ENCODE measurements at regions not wholly inside any gene's neighbourhood (a gene's known extent, or its start where the extent isn't known, plus 50 kb on each side); places are given as distances from the start of the nearest gene placed in this dataset.

DNA sequence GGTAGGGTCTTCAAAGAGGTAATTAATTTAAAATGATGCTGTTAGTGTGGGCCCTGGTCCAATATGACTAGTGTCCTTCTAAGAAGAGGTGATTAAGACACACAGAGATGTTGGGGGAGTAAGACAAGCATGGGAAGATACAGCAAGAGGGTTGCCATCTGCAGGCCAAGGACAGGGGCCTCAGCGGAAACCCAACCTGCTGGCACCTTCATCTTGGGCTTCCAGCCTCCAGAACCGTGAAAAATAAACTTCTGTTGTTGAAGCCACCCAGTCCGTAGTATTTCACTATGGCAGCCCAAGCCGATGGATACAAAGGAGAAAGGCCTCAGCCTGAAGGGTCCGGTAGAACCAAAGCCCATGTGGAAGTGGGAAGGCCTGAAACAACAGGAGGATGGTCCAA is 161.7 kb upstream of the UBE2E1 start:
- Mint-ChIP-seq H3K36me3 (ENCODE audit: low read depth) (no peaks in the 10 kb centered on the region), H3K27me3 (ENCODE audit: low read depth) (no peaks in the 10 kb centered on the region), H3K4me1 (ENCODE audit: low read depth) (no peaks in the 10 kb centered on the region), H3K4me3 (ENCODE audit: low read depth) (no peak overlapping the region), H3K27ac (no peak overlapping the region), H3K9me3 (no peaks in the 10 kb centered on the region)
- no peak for DNase-seq (ENCODE audit: low spot score)
- intact Hi-C loops (cut with micrococcal nuclease), result no loop called here

DNA sequence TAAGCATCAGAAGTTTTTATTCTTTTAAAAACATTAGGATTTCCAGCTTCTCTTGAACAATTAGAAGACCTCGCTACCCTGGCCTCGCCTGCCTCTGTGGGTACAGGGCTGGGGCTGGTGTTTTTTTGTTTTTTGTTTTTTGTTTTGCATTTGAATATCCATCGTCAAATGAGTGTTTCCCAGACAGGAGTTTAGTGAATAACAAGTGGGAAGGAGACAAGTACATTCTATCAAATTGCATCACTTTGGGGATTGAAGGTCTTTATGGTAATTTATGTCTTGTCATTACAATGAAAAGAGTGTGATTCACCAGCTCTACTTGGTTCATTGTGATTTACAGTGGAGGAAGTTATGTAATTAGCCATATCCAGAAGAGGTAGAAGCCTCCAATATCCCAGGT is 161.1 kb upstream of the UBE2E1 start:
- no peak overlapping the region for H3K27ac Mint-ChIP-seq
- no peaks in the 10 kb centered on the region for H3K4me1 Mint-ChIP-seq (ENCODE audit: low read depth)
- H3K27me3 Mint-ChIP-seq (ENCODE audit: low read depth), result no peaks in the 10 kb centered on the region
- intact Hi-C loops (cut with micrococcal nuclease), result no loop called here
- DNase-seq (ENCODE audit: low spot score), result no peak
- no peaks in the 10 kb centered on the region for H3K36me3 Mint-ChIP-seq (ENCODE audit: low read depth)
- H3K9me3 Mint-ChIP-seq, result no peaks in the 10 kb centered on the region
- H3K4me3 Mint-ChIP-seq (ENCODE audit: low read depth), result no peak overlapping the region

DNA sequence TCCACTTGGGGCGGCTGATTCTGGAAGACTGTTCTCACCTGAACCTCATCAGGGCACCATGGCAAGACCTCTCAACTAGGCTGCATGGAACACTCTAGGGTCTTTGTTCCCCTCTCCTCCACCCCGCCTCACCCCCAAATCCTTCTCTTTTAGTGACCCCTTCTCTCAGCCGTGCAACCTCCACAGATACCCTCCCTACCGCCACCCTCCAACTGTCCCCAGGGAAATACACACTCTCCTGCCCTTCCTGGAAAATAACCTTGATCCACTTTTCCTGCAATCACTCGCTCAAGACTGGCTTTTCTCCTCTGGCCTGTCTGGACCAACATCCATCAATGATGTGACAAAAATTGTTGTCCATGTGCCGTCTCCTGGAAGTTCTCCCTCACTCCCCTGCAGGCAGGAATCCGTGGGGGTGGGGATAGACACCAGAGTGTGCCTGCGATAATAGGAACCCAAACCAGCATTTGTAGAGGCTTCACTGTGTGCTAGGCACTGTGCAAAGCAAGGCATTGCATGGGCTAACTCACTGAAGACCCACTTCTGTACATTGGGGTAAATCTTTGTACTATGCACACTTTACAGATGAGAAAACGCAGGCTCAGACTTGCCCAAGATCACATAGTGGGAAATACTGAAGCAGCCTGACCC is 160.1 kb upstream of the UBE2E1 start:
- DNase-seq (ENCODE audit: low spot score), result no peak
- no peaks in the 10 kb centered on the region for H3K9me3 Mint-ChIP-seq
- no peak overlapping the region for H3K27ac Mint-ChIP-seq
- intact Hi-C loops (cut with micrococcal nuclease), result no loop called here
- H3K4me3 Mint-ChIP-seq (ENCODE audit: low read depth), result no peak overlapping the region
- H3K27me3 Mint-ChIP-seq (ENCODE audit: low read depth), result no peaks in the 10 kb centered on the region
- no peaks in the 10 kb centered on the region for H3K4me1 Mint-ChIP-seq (ENCODE audit: low read depth)
- no peaks in the 10 kb centered on the region for H3K36me3 Mint-ChIP-seq (ENCODE audit: low read depth)

DNA sequence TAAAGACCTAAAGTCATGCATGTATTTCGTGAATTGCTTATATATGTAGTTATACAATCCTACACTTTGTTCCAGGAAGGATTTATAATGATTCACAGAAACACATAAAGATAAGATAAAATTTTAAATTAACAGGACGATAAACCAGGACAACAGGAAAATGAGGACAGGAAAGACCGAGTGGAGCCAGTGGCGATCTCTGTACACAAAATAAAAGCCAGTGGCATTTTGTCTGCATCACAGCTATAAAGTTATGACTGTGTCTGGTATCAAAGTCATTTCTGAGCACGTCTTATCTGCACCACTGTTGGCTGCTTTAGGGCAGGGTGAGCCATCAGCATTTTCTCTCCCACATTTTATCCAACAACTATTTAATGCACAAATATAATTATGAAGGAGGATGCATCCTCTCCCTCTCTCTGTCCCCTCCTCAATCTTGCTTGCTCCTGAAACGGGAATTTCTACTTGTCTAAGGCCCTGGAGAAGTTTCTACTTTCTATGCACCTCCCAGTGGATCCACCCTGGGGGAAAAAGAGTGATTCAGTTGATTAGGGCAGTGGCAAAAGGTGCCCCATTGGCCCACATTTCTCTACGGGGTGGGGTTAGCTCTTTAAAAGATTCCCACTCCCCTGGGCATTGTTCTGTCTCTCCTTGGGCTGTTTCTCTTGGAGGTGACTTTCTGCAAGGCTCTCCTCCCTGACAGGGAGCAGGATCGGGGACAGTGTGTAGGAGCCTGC is 159.4 kb upstream of the UBE2E1 start:
- Mint-ChIP-seq H3K36me3 (ENCODE audit: low read depth) (no peaks in the 10 kb centered on the region), H3K9me3 (no peaks in the 10 kb centered on the region), H3K27ac (no peak overlapping the region), H3K4me3 (ENCODE audit: low read depth) (no peak overlapping the region), H3K4me1 (ENCODE audit: low read depth) (no peaks in the 10 kb centered on the region), H3K27me3 (ENCODE audit: low read depth) (no peaks in the 10 kb centered on the region)
- intact Hi-C loops (cut with micrococcal nuclease), result no loop called here
- DNase-seq (ENCODE audit: low spot score), result no peak

DNA sequence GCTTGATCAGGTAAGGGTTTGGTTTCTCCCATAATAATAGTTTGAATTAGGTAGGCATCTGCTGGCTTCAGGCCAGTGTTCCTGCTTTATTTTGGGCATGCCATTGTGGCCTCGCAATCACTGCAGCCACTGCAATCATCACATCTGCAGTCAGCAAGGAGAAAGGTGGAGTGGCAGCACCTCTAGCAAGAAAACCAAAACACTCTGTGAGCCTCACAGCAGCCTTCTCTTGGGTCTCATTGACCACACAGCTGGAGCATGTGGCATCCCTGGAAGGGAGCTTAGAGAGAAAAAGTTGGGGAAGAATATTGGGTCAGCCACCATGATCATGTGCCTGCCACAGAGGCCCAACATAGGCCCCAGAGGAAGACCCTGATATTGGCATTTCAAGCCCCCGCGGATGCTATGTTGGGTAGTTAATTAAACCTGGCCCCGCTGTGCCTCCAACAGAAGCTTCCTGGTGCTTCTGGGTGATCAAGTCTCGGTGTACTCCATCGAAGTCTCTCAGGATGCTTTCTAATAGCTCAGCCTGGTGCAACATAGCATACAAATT is 158.0 kb upstream of the UBE2E1 start:
- Mint-ChIP-seq H3K27me3 (ENCODE audit: low read depth) (no peaks in the 10 kb centered on the region), H3K4me3 (ENCODE audit: low read depth) (no peak overlapping the region), H3K9me3 (no peaks in the 10 kb centered on the region), H3K27ac (no peak overlapping the region), H3K4me1 (ENCODE audit: low read depth) (no peaks in the 10 kb centered on the region), H3K36me3 (ENCODE audit: low read depth) (no peaks in the 10 kb centered on the region)
- intact Hi-C loops (cut with micrococcal nuclease), result no loop called here
- DNase-seq (ENCODE audit: low spot score), result no peak

DNA sequence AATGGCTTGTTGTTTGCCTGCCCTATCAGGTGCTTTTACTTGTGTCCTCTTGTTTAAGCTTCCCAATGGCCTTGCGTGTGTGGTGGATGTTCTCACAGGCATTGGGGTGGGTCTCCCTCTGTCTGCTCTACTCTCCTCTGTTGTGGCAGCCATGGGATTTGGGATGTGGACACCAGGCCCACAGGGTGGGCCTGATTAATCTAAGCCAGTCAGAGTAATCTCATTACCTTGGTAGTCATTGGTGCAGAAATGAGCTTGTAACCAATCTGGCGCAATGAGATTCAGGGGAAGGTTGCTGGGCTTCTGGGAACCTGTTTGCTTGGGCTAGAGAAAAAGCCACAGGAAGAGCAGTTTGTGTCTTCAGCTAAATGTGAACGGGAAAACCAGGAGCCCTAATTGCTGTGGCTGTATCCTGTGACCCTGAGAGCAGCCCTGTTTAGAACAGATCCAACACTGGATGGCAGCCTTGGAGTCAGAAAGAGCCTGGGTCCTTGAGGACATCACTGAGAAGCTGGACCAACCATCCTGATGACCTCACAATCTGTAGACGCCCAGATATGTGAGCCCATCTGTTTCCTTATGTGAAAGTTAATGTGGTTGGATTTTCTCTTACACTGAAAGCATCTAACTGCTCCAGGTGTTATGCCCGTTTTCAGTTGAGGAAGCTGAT is 157.3 kb upstream of the UBE2E1 start:
- peaks cover 2% of the 10 kb centered on the region for H3K4me1 Mint-ChIP-seq (ENCODE audit: low read depth)
- no peaks in the 10 kb centered on the region for H3K9me3 Mint-ChIP-seq
- DNase-seq (ENCODE audit: low spot score), result no peak
- H3K36me3 Mint-ChIP-seq (ENCODE audit: low read depth), result no peaks in the 10 kb centered on the region
- no peak overlapping the region for H3K4me3 Mint-ChIP-seq (ENCODE audit: low read depth)
- no peak overlapping the region for H3K27ac Mint-ChIP-seq
- intact Hi-C loops (cut with micrococcal nuclease), result no loop called here
- no peaks in the 10 kb centered on the region for H3K27me3 Mint-ChIP-seq (ENCODE audit: low read depth)

DNA sequence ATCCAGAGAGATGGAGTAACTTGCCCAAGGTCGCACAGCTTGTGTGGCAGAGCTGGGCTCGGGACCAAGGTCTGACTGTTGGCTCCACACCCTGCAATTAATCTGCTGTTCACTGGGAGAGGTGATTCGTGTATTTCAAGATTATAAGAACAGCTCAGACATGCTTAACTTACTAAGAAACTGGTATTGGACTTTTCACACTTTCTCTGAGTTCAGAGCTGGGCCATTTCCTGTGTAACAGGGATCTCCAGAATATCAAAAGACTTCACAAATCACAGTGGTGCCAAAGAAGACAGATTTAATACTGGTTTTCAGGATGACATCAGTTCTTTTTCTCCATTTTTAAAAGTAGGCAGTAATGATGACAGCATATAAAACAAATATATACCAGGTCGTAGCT is 156.8 kb upstream of the UBE2E1 start:
- Mint-ChIP-seq H3K27ac (no peak overlapping the region), H3K36me3 (ENCODE audit: low read depth) (no peaks in the 10 kb centered on the region)

DNA sequence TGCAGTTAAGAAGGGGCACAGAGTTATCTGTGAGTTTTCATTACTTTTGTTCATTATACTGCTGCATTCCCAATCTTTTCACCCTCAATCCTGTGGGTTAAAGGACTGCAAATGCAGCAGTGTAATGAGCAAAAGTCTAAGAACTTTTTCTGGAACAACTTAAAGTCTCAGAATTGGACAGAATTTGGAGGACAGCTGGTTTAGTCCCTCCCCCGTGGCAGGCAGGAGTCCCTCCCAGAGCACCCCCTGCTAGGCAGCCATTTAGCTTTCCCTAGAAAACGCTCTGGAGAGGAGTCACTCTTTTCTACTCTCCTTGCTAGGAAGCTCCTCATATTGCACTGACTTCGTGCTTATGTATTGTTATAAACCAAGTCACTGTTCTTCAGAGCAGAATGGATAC is 156.3 kb upstream of the UBE2E1 start:
- Mint-ChIP-seq H3K9me3 (no peaks in the 10 kb centered on the region), H3K36me3 (ENCODE audit: low read depth) (no peaks in the 10 kb centered on the region), H3K4me1 (ENCODE audit: low read depth) (peaks cover 8% of the 10 kb centered on the region), H3K4me3 (ENCODE audit: low read depth) (no peak overlapping the region), H3K27ac (no peak overlapping the region), H3K27me3 (ENCODE audit: low read depth) (no peaks in the 10 kb centered on the region)
- intact Hi-C loops (cut with micrococcal nuclease), result no loop called here
- no peak for DNase-seq (ENCODE audit: low spot score)

More for the DNA sequence above, 156.8 kb upstream of the UBE2E1 start:
- intact Hi-C loops (cut with micrococcal nuclease), result no loop called here
- Mint-ChIP-seq H3K4me1 (ENCODE audit: low read depth) (peaks cover 7% of the 10 kb centered on the region), H3K27me3 (ENCODE audit: low read depth) (no peaks in the 10 kb centered on the region), H3K4me3 (ENCODE audit: low read depth) (no peak overlapping the region), H3K9me3 (no peaks in the 10 kb centered on the region)
- DNase-seq (ENCODE audit: low spot score), result no peak

DNA sequence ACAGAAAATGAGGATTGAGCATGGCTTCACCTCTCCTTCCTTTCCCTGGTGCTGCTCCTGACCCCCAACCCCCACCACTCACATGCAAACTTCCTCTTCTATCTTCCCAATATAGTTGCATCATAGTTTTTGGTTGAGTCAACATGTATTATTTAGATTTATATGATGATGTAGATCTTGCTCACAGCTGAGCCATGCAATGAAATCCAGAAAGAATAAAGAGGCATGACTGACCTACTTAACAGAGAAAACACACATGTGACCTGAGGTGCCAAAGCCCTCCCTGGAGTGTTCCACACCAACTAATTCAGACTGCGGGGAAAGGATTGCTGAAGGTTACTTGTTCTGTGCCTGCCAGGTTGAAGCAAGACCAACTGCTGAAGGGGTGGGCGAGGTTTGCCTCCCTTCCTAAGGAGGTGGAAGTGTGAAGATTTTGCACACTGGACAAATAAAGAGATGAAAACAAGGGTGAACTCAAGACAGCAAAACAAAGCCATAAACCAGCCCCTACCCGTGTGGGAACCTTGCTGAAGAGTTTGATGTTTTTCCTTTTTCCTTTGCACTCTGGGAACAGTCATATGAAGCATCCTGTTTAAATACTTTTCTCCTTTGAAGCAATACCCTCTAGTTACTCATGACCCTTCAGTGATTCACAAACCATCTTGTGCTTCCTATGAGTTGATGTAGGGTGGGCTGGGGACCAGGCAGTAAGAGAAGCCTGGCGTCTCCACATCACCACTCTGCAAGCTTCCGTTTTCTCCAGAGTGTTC is 155.2 kb upstream of the UBE2E1 start:
- no peaks in the 10 kb centered on the region for H3K27me3 Mint-ChIP-seq (ENCODE audit: low read depth)
- no peak for DNase-seq (ENCODE audit: low spot score)
- no peaks in the 10 kb centered on the region for H3K36me3 Mint-ChIP-seq (ENCODE audit: low read depth)
- no peak overlapping the region for H3K27ac Mint-ChIP-seq
- intact Hi-C loops (cut with micrococcal nuclease), result no loop called here
- H3K4me1 Mint-ChIP-seq (ENCODE audit: low read depth), result peaks cover 8% of the 10 kb centered on the region
- no peak overlapping the region for H3K4me3 Mint-ChIP-seq (ENCODE audit: low read depth)
- H3K9me3 Mint-ChIP-seq, result no peaks in the 10 kb centered on the region

DNA sequence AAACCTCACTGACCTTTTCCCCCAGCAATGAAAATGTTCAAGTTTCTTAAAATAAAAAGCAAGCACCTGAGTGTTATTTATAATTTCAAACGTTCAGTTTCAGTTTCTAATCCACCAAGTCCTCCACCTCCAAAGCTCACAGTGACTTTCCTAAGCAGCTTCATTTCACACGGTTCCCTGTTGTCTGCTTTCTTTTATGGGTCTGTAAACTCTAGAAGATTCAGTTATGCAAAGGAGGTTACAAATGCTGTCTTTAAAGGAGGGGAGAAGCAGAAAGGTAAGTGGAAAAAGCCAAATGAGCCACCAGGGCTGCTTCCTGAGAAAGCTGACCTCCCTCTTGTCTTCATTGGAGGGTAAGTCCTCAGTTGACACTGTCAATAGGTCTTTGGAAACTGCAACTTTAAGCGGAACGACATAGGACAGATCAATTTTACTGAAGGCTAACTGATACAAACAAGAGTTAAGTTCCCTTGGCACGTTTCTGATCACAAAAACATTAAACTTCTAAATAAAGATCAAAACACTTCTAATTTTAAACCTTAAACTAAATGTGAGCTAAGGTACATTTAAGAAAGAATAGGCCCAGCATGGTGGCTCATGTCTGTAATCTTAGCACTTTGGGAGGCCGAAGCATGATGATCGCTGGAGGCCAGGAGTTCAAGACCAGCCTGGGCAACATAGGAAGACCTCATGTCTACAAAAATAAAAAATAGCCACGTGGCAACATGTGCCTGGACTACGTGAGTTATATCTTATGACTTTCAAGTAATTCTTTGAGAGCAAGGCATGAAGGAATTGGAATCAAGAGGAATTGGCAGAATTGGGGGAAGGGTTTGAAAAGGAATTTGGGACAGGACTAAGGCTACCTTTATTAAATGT is 151.9 kb upstream of the UBE2E1 start:
- no peak for DNase-seq (ENCODE audit: low spot score)
- Mint-ChIP-seq H3K36me3 (ENCODE audit: low read depth) (no peaks in the 10 kb centered on the region), H3K9me3 (peaks cover 4% of the 10 kb centered on the region), H3K27me3 (ENCODE audit: low read depth) (no peaks in the 10 kb centered on the region), H3K4me3 (ENCODE audit: low read depth) (no peak overlapping the region), H3K4me1 (ENCODE audit: low read depth) (peaks cover 8% of the 10 kb centered on the region), H3K27ac (no peak overlapping the region)
- intact Hi-C loops (cut with micrococcal nuclease), result no loop called here

DNA sequence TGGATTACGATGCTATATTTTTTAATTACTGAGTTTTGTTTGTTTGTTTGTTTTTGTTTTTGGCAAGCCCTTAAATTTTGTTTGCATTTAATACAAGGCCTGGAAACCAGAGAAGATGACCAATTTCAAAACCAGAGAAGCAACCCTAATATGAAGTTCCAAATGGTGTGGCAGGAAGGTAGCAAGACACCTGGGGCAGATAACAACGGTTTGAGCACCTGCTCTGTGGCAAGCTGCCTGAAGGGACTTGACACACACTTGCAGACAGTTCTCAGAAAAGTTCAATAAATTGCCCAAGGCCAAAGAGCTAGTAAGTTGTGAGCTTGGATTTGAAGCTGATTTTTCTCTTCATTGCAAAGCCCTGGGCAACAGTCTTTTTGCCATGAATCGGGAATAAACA is 151.2 kb upstream of the UBE2E1 start:
- Mint-ChIP-seq H3K27ac (no peak overlapping the region), H3K27me3 (ENCODE audit: low read depth) (no peaks in the 10 kb centered on the region), H3K4me3 (ENCODE audit: low read depth) (no peak overlapping the region), H3K4me1 (ENCODE audit: low read depth) (peaks cover 8% of the 10 kb centered on the region), H3K9me3 (peaks cover 4% of the 10 kb centered on the region), H3K36me3 (ENCODE audit: low read depth) (no peaks in the 10 kb centered on the region)
- no peak for DNase-seq (ENCODE audit: low spot score)
- intact Hi-C loops (cut with micrococcal nuclease), result no loop called here

DNA sequence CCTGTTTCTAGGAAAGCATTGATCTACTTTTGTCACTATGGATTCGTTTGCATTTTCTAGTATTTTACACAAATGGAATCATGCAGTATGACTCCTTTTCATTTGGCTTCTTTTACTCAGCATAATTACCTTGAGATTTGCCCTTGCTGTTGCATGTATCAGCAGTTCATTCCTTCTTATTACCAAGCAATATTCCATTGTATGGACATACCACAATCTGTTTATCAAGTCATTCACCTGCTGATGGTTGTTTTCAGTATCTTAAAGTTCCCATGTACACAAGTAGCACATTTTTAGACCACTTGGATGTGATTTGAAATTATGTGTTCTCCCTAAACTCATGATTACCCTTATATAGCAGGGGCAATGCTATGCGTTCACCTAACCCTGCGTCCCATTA is 150.0 kb upstream of the UBE2E1 start:
- Mint-ChIP-seq H3K27me3 (ENCODE audit: low read depth) (peaks cover under 1% of the 10 kb centered on the region), H3K4me1 (ENCODE audit: low read depth) (peaks cover 8% of the 10 kb centered on the region), H3K27ac (no peak overlapping the region), H3K9me3 (peaks cover 4% of the 10 kb centered on the region), H3K36me3 (ENCODE audit: low read depth) (no peaks in the 10 kb centered on the region), H3K4me3 (ENCODE audit: low read depth) (no peak overlapping the region)
- intact Hi-C loops (cut with micrococcal nuclease), result no loop called here
- DNase-seq (ENCODE audit: low spot score), result no peak

Data from activated T-helper 2 cell treated with anti-CD3 and anti-CD28 coated beads, Interferon-gamma antibody, Interleukin-2, Interleukin-4, amounts not matched to agents 10 μg/mL and 5 μg/mL and 100 μg/mL, durations not matched to agents 14 hours and 24 hours and 36 hours (primary cell).